ENCODE measurements at regions not wholly inside any gene's neighbourhood (a gene's known extent, or its start where the extent isn't known, plus 50 kb on each side); places are given as distances from the start of the nearest gene placed in this dataset.

GRCh38 chr1:117698398-117699160 lies 92.7 kb downstream of the TENT5C start:
- TF ChIP-seq CTCF (IDR thresholded peaks at IDR 0.05 in 4 of 5, conservative IDR thresholded peaks at IDR 0.05 in 1 of 5), result no peak
- no peak for TF ChIP-seq POLR2A (IDR thresholded peaks at IDR 0.05)

All from gastrocnemius medialis (tissue), 4 donors.